Activated CD4-positive, alpha-beta T cell treated with anti-CD3 and anti-CD28 coated beads, Interleukin-2, Interleukin-4, amounts not matched to agents 100 ng/mL and 50 ng/mL, durations not matched to agents 16 hours and 8 hours (primary cell): ENCODE measurements at regions not wholly inside any gene's neighbourhood (a gene's known extent, or its start where the extent isn't known, plus 50 kb on each side); places are given as distances from the start of the nearest gene placed in this dataset.

Source experiments
- DNase-seq: peaks from one replicate; pipeline ENCODE4 v3.0.0-alpha.2; 2020; ENCODE audit warnings: low spot score

DNA sequence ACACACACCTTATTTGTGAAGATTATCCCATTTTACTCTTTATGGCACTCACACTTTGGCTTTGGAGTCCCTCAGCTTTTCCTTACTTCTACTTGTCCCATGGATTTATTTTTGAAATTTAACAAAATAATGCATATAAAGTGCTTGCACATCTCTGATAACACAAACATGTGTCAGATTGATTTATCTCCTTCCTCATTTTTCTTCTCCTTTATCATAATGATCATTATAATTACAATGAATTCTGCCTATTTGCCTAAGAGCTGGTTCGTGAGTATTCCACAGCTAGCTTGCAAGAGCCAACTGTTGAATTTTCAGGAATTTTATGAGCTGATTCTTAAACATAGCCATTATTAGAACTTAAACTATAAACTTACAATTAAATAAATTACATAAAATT is 347.7 kb downstream of the CHSY3 start:
- no peak for DNase-seq

DNA sequence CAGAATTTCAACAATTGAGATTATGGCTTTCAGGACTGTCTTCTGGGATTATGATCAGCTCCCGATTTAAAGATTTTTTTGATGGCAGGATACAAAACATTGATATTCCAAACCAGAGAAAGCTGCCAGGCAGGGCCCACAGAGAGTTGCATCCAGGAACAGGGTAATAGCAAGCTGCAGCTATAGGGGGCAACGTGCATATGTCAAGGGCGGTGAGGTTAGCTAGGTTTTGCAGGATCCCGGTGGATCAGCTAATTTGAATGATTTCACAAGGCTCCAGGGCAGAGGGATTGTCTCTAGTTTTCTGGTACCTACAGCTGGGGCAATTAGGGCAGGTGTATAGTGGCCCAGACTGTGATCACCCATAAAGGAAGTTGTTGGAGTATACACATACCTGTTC is 339.4 kb downstream of the CHSY3 start:
- no peak for DNase-seq

DNA sequence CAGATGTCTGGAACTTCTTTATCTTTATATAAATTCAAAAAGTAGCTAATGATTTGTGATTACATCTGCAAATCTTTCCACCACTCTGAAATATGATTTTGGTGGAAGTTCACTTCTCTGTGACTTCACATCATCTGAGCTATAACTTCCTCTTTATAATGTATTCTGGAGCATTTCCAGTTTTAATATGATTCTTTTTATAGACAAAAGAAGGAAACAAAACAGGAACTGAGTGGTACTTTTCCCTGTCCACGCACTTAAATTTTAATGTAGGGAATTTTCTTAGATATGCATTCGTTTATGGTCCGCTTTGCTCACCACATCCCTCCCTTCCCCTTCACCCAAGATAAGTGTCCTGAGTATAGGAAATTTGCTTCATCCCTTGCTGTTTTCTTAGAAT is 333.5 kb downstream of the CHSY3 start:
- no peak for DNase-seq
